ENCODE measurements at regions not wholly inside any gene's neighbourhood (a gene's known extent, or its start where the extent isn't known, plus 50 kb on each side); places are given as distances from the start of the nearest gene placed in this dataset.
"Not testable (repeated sequence)": the region's sequence is repeated elsewhere in the genome, so short reads cannot be mapped to it uniquely, and the experiment has no call there.

DNA sequence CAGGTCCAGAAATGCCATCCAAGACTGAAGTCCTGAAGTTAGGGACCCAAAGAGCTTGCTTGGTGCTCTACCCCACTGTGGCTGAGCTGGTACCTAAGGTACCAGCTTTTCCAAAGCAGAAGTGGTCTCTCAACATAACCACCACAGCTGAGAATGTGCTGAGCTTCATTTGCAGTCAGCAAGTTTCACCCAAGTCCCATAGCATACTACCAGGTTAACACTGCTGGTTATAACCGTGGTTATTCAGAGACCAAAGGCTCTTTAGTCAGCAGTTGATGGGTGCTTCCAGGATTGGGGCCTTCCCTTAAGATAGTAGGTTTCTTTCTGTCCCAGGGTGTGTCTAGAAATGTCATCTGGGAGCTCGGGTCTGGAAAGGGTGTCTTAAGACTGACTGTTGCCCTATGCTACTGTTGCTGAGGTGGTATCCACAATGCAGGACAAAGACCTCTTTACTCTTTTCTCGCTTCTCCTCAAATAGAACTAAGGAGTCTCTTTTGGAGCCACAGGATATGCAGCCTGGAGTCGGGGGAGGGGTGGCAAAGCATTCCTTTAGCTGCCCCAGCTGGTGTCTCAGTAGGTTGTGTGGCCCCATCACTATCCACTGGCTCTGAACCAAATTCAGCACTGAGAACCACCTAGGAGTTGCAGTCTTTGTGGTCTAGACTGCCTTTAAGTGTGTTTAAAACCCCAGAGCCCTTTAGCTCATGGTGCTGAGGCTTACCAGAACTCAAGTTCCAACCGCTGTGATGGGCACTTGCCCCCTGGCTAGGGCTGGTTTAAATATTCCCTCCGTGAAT lies 354.9 kb upstream of the SEMA3C start:
- no peak for DNase-seq

GRCh38 chr7:81272176-81272575 lies 353.3 kb upstream of the SEMA3C start:
- DNase-seq, result peak; percentile 82 to 88

DNA sequence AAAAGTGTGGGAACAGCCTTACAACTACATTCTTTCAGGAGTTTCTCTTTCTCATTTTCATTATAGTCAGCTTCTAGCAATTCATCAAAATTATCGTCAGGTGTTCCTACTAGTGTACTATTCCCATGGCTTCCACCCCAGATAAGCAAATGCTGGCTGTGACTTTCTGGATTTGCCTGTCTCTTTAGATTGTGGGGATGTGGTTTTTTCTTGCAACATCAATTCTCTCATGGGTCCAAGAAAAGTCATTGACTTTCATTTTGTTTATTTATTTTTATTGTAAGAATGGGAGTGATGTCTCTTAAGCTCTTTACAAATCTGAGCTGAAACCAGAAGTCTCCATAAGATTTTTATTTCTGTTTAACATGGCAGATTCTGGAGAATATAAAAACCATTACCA lies 349.7 kb upstream of the SEMA3C start:
- DNase-seq, result no peak

GRCh38 chr7:81267508-81267907 lies 348.7 kb upstream of the SEMA3C start:
- DNase-seq, result no peak

- DNase-seq, result no peak
These were observed 345.3 kb upstream of the SEMA3C start for GRCh38 chr7:81264116-81264515.

DNA sequence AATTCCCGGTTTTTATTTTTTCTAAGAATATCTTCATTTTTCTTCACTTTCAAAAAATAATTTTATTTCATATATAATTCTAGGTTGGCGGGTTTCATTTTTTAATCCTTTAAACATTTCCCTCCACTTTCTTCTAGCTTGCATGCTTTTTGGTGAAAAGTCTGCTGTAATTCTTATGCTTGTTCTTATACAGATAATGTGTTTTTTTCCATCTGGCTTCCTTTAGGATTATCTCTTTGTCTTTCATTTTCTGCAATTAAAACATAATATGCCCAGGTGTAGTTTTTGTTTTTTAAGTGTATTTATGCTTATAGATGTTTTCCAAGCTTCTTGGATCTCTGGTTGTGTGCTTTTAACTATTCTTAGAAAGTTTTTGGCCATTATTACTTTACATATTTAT lies 341.3 kb upstream of the SEMA3C start:
- no peak for DNase-seq

DNA sequence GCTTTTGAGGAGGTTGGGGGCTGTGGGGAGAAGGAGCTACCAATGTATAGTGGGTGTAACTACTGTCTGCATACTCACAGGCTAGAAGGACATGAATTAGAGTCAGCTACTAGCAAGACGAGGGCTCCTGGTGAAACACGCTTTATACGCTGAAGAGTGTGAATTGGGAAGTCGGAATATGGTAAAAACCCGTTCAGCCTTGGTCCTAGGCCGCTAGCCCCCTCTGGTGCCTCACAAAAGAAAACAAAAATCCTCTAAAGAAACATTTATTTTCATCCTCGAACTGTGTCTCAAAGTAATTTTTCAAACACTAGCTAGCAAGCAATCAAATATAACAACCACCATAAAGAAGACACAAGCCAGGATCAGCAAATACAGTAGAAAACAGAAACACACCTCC lies 338.1 kb upstream of the SEMA3C start:
- DNase-seq, result no peak

- DNase-seq, result peak; percentile 22 to 39
These were observed 329.6 kb upstream of the SEMA3C start for GRCh38 chr7:81248420-81248819.

DNA sequence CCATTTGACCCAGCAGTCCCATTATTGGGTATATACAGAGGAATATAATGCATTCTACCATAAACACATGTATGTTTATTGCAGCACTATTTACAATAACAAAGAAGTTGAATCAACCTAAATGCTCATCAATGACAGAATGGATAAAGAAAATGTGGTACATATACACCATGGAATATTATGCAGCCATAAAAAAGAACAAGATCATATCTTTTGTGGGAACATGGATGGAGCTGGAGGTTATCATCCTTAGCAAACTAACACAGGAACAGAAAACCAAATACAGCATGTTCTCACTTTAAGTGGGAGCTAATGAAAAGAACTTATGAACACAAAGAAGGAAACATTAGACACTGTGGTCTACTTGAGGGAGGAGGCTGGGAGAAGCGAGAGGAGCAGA lies 328.5 kb upstream of the SEMA3C start:
- not testable (repeated sequence) for DNase-seq

DNA sequence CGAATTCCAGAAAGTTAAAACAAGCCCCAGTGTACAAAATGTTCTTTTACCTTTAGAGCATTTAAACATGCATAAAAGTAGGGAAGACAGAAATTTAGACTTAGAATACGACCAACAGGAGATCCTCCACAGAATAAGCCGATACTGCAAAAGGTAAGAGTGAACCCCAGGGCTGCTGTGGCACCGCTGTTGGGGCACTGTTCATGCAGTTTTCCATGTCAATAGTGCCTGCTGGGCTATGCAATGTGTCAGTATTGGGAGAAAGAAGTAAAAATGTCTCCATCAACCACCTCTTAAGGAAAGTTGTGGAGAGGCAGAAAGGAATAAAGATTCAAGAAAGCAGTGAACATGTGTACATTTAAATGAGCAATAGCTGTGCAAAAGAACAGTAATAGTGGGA lies 326.5 kb upstream of the SEMA3C start:
- DNase-seq, result peak in 1 of 2 experiments; percentile 5

- no peak for DNase-seq
These were observed 325.4 kb upstream of the SEMA3C start for GRCh38 chr7:81244224-81244623.

DNA sequence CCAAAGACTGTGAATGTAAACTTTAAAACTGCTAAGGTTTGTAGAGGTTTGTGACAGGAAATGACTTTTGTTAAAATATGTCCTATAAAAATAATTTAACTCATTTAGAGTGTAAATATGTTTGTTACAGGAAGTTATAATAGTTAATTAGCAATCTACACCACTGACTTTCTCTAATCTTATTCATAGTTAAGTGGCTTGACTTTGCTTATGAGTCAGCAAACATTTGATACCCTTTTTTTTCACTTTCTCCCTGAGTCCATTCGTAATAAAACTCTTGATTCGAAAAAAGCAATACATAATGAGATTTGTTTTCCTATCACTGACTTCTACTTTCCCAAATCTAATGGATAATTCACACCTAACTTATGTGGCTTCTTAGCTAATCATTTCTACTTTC lies 317.7 kb upstream of the SEMA3C start:
- no peak for DNase-seq

DNA sequence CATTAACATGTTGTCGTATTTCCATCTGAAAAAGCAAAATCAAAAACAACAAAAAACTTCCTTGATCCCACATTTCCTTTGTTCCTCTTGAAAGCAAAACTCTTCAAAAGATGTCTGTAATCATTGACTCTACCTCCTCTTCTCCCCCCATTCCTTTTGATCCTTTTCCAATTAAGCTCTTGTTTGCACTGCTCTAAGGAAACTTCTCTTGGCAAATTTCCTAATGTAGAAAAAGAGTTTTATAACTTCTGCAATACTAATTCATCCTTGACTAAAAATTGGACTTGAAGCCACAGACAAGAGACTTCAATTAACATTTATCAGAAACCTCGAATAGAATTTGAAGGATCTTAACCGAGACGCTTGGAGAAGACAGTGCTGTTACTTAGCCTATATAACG lies 317.1 kb upstream of the SEMA3C start:
- DNase-seq, result no peak

- no peak for DNase-seq
These were observed 316.0 kb upstream of the SEMA3C start for GRCh38 chr7:81234896-81235295.

- no peak for DNase-seq
These were observed 314.5 kb upstream of the SEMA3C start for GRCh38 chr7:81233208-81233940.

DNA sequence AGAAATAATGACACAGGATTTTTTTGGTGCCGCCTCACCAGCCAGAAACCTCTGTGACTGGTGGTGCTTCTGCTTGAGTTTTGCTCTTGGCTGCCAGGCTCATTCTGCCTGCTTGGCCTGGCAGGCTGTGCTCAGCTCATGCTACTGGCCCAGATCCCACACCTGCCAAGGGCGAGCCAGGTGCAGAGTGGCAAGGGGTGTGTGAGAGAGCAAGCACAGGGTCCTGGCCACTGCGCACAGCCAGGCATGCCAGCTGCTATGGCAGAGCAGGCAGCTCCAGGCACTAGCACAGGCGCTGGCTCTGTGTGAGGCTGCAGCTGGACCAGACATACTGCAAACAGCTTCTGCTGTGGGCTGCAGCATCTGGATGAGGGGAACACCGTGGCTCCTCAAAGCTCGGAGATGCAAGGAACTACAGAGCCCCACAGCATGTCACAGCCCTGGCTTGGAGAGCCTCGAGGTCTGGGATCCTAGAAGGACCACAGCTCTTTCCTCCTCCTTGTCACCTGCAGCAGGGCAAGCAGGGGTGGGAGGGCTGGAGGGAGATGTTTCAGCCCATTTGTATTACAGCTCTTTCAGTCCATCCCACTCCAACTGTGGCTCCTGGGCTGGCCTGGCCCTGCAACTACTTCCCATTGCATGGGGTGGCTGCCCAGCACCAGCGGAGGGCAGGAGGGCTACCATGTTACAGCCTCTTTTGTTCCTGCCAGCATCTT lies 313.4 kb upstream of the SEMA3C start:
- no peak for DNase-seq

DNA sequence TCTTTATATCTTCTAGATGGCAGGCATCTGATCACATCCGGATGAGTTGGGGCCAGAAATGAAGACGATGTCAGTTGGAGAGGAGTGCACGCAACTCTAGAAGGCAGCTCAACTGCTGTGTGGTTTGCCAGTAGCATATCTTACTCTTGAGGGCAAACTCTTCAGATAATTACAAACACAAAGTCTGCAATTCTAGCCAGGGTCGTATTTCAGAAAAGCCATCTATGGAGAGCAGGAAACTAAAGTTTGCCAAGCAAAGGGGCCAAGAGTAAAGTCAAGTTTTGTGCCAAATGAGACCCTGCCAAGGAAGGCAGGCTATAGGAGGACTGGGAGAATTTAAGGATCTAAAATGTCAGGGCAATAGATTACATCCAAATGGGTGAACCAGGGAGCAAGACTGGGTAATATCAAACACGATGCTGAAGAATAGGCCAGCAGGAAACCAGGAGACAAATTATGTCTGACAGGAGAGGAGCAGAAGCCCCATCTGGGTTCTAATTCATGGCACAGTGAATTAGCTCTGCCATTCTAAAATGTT lies 312.5 kb upstream of the SEMA3C start:
- no peak for DNase-seq

DNA sequence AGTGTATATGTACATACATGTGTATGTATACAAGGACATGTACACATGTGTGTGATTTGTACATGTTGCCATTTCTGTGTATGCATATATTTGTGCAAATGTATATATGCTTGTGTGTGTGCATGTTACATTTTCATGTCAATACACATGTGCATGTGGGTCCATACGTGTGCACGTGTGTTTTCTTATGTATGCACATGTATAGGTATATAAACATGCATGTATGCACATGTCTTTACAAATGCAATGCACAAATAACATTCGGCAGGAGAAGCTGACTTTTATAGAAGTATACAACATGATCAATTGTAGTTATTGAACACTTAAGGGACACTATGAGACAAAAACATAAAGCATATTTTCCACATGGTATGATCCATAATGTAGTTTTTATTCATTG lies 307.4 kb upstream of the SEMA3C start:
- DNase-seq, result no peak

DNA sequence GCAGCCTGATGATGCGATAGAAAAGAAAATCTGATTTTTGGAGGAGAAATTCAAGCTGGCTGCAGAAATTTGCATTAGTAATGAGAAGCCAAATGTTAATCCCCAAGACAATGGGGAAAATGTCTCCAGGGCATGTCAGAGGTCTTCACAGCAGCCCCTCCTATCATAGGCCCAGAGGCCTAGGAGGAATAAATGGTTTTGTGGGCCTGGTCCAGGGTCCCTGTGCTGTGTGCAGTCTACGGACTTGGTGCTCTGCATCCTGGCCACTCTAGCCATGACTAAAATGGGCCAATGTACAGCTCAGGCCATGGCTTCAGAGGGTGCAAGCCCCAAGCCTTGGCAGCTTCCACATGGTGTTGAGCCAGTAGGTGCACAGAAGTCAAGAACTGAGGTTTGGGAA lies 303.8 kb upstream of the SEMA3C start:
- not testable (repeated sequence) for DNase-seq

GRCh38 chr7:81221527-81222217 lies 302.8 kb upstream of the SEMA3C start:
- DNase-seq, result no peak

- DNase-seq, result no peak
These were observed 299.7 kb upstream of the SEMA3C start for GRCh38 chr7:81218480-81219106.

- no peak for DNase-seq
These were observed 294.5 kb upstream of the SEMA3C start for GRCh38 chr7:81213394-81213793.
